Activated CD4-positive, alpha-beta T cell treated with anti-CD3 and anti-CD28 coated beads, Interleukin-2, amount 10 ng/mL, durations not matched to agents 24 days and 14 days (primary cell): ENCODE measurements at regions not wholly inside any gene's neighbourhood (a gene's known extent, or its start where the extent isn't known, plus 50 kb on each side); places are given as distances from the start of the nearest gene placed in this dataset.

Experiments
- DNase-seq: peaks from one replicate; pipeline ENCODE4 v3.0.0; 2022
- H3K27ac Mint-ChIP-seq: one replicate; pipeline ENCODE4 v1.8.0; 2022; ENCODE audit warnings: mild to moderate bottlenecking, mixed read lengths
- H3K27me3 Mint-ChIP-seq: one replicate; pipeline ENCODE4 v1.8.0; 2022; ENCODE audit warnings: mixed read lengths
- H3K36me3 Mint-ChIP-seq: one replicate; pipeline ENCODE4 v1.8.0; 2022; ENCODE audit warnings: low read depth, mild to moderate bottlenecking, mixed read lengths
- H3K4me1 Mint-ChIP-seq: one replicate; pipeline ENCODE4 v1.8.0; 2021; ENCODE audit warnings: mixed read lengths
- H3K4me3 Mint-ChIP-seq: one replicate; pipeline ENCODE4 v1.8.0; 2022; ENCODE audit warnings: mild to moderate bottlenecking, moderate library complexity, mixed read lengths
- H3K9me3 Mint-ChIP-seq: one replicate; pipeline ENCODE4 v1.8.0; 2021; ENCODE audit warnings: mixed read lengths
- intact Hi-C: fragments of 100-400 bp; cut with micrococcal nuclease; formaldehyde crosslinking; loops from one replicate; pipeline ENCODE4 v1.15.1; 2023

- H3K27ac Mint-ChIP-seq: peak overlapping the region; percentile 100
- H3K9me3 Mint-ChIP-seq: no peaks in the 10 kb centered on the region
- peaks cover 35% of the 10 kb centered on the region for H3K36me3 Mint-ChIP-seq
- H3K4me3 Mint-ChIP-seq: peak overlapping the region; percentile 100
- H3K4me1 Mint-ChIP-seq: peaks cover 40% of the 10 kb centered on the region
- peaks cover 5% of the 10 kb centered on the region for H3K27me3 Mint-ChIP-seq
- peak; percentile 93 for DNase-seq
- intact Hi-C loops: loop anchor here (1.0 to 10.0 kb wide), 11 partner anchors 42 to 1370 kb away; partner anchors contain the start of genes INTS6, SPRYD7 and TRIM13
Observed at GRCh38 chr13:50082426-50083281, 67.4 kb downstream of the KCNRG start.

GRCh38 chr13:50085063-50085462 lies 69.8 kb downstream of the KCNRG start:
- peaks cover 29% of the 10 kb centered on the region for H3K4me1 Mint-ChIP-seq
- no peaks in the 10 kb centered on the region for H3K9me3 Mint-ChIP-seq
- peak overlapping the region; percentile 45 for H3K4me3 Mint-ChIP-seq
- H3K36me3 Mint-ChIP-seq: peaks cover 31% of the 10 kb centered on the region
- intact Hi-C loops: loop anchor here (2.0 to 10.0 kb wide), 3 partner anchors 510 to 986 kb away; no protein-coding TSS in a partner anchor
- peaks cover 5% of the 10 kb centered on the region for H3K27me3 Mint-ChIP-seq
- no peak for DNase-seq
- no peak overlapping the region for H3K27ac Mint-ChIP-seq

- H3K27me3 Mint-ChIP-seq: no peaks in the 10 kb centered on the region
- no peak overlapping the region for H3K27ac Mint-ChIP-seq
- no peak overlapping the region for H3K4me3 Mint-ChIP-seq
- no peaks in the 10 kb centered on the region for H3K9me3 Mint-ChIP-seq
- DNase-seq: no peak
- peaks cover 15% of the 10 kb centered on the region for H3K36me3 Mint-ChIP-seq
- H3K4me1 Mint-ChIP-seq: peaks cover 9% of the 10 kb centered on the region
- intact Hi-C loops: loop anchor here (10.0 kb wide), 1 partner anchor 505 kb away; no protein-coding TSS in a partner anchor
Observed at GRCh38 chr13:50089633-50090032, 74.4 kb downstream of the KCNRG start.

DNA sequence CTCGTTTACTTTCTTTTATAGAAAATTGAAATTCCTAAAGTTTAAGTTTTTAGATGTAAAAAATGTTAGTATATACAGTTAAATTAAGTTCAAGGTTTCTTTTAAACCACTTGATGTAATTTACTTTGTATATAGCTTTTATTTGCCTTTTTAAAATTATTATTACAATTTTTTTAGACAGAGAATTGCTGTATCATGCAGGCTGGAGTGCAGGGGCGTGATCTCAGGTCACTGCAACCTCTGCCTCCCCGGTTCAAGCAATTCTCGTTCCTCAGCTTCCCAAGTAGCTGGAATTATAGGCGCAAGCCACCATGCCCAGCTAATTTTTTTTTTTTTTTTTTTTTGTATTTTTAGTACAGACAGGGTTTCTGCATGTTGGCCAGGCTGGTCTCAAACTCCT lies 75.0 kb downstream of the KCNRG start:
- intact Hi-C loops: no loop called here

GRCh38 chr13:50094615-50095293 lies 79.5 kb downstream of the KCNRG start:
- Mint-ChIP-seq H3K4me3 (no peak overlapping the region), H3K27me3 (no peaks in the 10 kb centered on the region), H3K27ac (no peak overlapping the region), H3K36me3 (peaks cover 31% of the 10 kb centered on the region), H3K9me3 (peaks cover 11% of the 10 kb centered on the region), H3K4me1 (peaks cover 2% of the 10 kb centered on the region)
- no peak for DNase-seq
- intact Hi-C loops: no loop called here

More for the DNA sequence above, 75.0 kb downstream of the KCNRG start:
- H3K27ac Mint-ChIP-seq: no peak overlapping the region
- H3K27me3 Mint-ChIP-seq: no peaks in the 10 kb centered on the region
- no peak overlapping the region for H3K4me3 Mint-ChIP-seq
- peaks cover 15% of the 10 kb centered on the region for H3K36me3 Mint-ChIP-seq
- no peak for DNase-seq
- H3K9me3 Mint-ChIP-seq: no peaks in the 10 kb centered on the region
- H3K4me1 Mint-ChIP-seq: peaks cover 4% of the 10 kb centered on the region

GRCh38 chr13:50098693-50099092 lies 83.4 kb downstream of the KCNRG start:
- no peak for DNase-seq
- intact Hi-C loops: no loop called here
- Mint-ChIP-seq H3K27ac (no peak overlapping the region), H3K27me3 (no peaks in the 10 kb centered on the region), H3K9me3 (peaks cover 11% of the 10 kb centered on the region), H3K36me3 (peaks cover 38% of the 10 kb centered on the region), H3K4me3 (no peak overlapping the region), H3K4me1 (peaks cover 9% of the 10 kb centered on the region)

DNA sequence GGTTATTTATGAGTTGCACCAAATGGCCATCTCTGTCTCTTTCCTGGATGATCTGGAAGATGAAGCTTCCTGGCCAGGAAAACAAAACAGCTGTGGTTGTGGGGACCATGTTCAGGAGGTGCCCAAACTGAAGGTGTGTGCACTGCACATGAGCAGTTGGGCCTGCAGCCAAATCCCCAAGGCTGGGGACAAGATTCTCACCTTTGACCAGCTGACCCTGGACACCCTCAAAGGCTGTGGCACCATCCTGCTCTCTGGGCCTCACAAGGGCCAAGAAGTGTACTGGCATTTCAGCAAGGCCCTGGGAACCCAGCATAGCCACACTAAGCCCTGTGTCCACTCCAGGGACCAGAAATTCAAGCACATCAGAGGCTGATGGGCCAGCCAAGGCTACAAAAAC lies 84.2 kb downstream of the KCNRG start:
- Mint-ChIP-seq H3K36me3 (peaks cover 36% of the 10 kb centered on the region), H3K27ac (no peak overlapping the region), H3K4me1 (peaks cover 11% of the 10 kb centered on the region), H3K9me3 (peaks cover 11% of the 10 kb centered on the region), H3K27me3 (no peaks in the 10 kb centered on the region), H3K4me3 (no peak overlapping the region)
- intact Hi-C loops: no loop called here
- no peak for DNase-seq

GRCh38 chr13:50101590-50101989 lies 86.3 kb downstream of the KCNRG start:
- H3K27ac Mint-ChIP-seq: no peak overlapping the region
- H3K9me3 Mint-ChIP-seq: peaks cover 11% of the 10 kb centered on the region
- intact Hi-C loops: no loop called here
- H3K4me3 Mint-ChIP-seq: no peak overlapping the region
- H3K27me3 Mint-ChIP-seq: no peaks in the 10 kb centered on the region
- peaks cover 37% of the 10 kb centered on the region for H3K36me3 Mint-ChIP-seq
- H3K4me1 Mint-ChIP-seq: peaks cover 19% of the 10 kb centered on the region
- DNase-seq: no peak

DNA sequence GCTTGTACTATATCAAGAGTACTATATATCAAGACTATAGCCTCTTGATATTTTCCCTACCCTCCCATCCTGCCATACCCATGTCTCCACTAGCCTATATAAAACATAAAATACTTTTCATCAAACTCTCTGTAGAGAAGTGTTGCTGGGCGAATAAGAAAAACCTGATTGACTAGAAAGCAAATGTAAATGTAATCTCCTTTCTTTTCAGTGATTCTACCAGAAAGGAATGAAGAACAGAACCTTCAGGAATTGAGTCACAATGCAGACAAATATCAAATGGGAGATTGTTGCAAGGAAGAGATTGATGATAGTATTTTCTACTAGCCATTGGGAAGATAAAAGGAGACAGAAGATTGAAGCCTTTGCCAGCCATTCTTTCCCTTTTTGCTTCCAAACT lies 89.2 kb downstream of the KCNRG start:
- peaks cover 18% of the 10 kb centered on the region for H3K36me3 Mint-ChIP-seq
- no peaks in the 10 kb centered on the region for H3K9me3 Mint-ChIP-seq
- intact Hi-C loops: no loop called here
- DNase-seq: no peak
- H3K27ac Mint-ChIP-seq: no peak overlapping the region
- no peaks in the 10 kb centered on the region for H3K27me3 Mint-ChIP-seq
- no peak overlapping the region for H3K4me3 Mint-ChIP-seq
- H3K4me1 Mint-ChIP-seq: peaks cover 27% of the 10 kb centered on the region

GRCh38 chr13:50106559-50106958 lies 91.3 kb downstream of the KCNRG start:
- DNase-seq: no peak
- peaks cover 18% of the 10 kb centered on the region for H3K36me3 Mint-ChIP-seq
- H3K27me3 Mint-ChIP-seq: no peaks in the 10 kb centered on the region
- peak overlapping the region; percentile 15 for H3K27ac Mint-ChIP-seq
- H3K9me3 Mint-ChIP-seq: no peaks in the 10 kb centered on the region
- peaks cover 29% of the 10 kb centered on the region for H3K4me1 Mint-ChIP-seq
- intact Hi-C loops: loop anchor here (1.0 kb wide), 1 partner anchor 17 kb away; no protein-coding TSS in a partner anchor
- H3K4me3 Mint-ChIP-seq: peak overlapping the region; percentile 13

- Mint-ChIP-seq H3K9me3 (no peaks in the 10 kb centered on the region), H3K27me3 (no peaks in the 10 kb centered on the region), H3K27ac (peak overlapping the region; percentile 34), H3K4me3 (no peak overlapping the region), H3K4me1 (peaks cover 30% of the 10 kb centered on the region), H3K36me3 (peaks cover 17% of the 10 kb centered on the region)
- no peak for DNase-seq
- intact Hi-C loops: no loop called here
Observed at GRCh38 chr13:50107205-50107604, 92.0 kb downstream of the KCNRG start.

DNA sequence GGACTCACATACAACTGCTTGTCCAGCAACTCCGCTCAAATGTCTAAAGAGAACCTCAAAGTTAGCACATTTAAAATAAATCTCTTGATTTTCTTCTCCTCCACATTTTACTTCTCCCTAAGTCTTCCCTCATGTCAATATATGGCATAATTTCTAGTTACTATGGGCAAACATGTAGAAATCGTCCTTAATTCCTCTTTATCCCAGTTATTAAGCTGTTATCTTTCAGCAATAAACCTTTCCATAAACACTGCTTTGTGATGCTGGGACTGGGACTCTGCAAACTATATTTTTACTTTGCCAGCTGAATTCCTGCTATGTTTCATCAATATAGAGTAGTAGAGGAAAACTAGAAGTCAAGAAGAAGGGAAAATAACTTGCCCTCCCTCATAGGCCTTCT lies 99.7 kb downstream of the KCNRG start:
- no peak overlapping the region for H3K27ac Mint-ChIP-seq
- no peaks in the 10 kb centered on the region for H3K9me3 Mint-ChIP-seq
- no peaks in the 10 kb centered on the region for H3K27me3 Mint-ChIP-seq
- H3K36me3 Mint-ChIP-seq: peaks cover 5% of the 10 kb centered on the region
- H3K4me3 Mint-ChIP-seq: no peak overlapping the region
- peaks cover 5% of the 10 kb centered on the region for H3K4me1 Mint-ChIP-seq
- intact Hi-C loops: no loop called here
- no peak for DNase-seq

DNA sequence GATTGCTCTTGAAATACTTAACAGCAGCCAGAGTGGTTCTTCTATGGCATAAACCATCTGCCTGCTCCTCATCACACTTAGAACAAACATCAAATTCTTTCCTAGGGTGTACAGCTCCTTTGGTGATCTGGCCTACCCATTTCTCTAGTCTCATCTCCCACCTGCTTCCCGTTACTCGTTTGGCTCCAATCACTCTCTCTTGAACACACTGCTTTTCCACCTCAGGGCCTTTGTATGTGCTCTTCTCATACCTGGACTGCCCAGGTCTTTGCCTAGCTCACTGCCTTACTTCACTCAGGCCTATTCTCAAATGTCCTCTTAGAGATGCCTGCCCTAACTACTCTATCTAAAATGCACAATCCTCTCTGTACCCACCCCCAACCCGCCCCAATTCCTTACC lies 100.5 kb downstream of the KCNRG start:
- no peaks in the 10 kb centered on the region for H3K9me3 Mint-ChIP-seq

DNA sequence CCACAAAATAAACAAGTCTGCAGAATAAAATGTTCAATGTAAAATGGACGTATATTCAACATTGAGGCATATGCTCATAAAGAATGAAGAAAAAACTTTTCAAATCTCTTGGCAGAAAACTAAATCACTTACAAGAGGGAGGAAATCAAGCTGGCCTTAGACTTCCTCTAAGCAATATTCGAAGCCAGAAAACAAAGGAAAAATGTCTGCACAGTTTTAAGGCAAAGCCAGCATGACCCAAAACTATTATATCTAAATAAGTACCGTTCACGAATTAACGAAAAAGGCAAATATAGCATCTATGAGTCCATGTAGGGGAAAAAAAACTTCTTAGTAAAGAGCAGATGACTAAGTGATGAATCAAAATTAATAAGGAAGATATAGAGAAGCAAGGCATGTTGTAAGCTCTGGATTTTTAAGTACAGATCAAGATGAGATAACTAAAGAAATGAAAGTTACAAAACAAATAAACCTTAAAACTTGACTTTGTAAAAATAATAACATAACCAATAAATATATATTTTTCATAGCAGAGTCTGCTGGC lies 101.3 kb downstream of the KCNRG start:
- no peaks in the 10 kb centered on the region for H3K27me3 Mint-ChIP-seq
- H3K9me3 Mint-ChIP-seq: no peaks in the 10 kb centered on the region
- DNase-seq: no peak
- H3K27ac Mint-ChIP-seq: no peak overlapping the region
- H3K4me3 Mint-ChIP-seq: no peak overlapping the region
- H3K36me3 Mint-ChIP-seq: peaks cover 12% of the 10 kb centered on the region
- H3K4me1 Mint-ChIP-seq: peaks cover 5% of the 10 kb centered on the region
- intact Hi-C loops: no loop called here

More for the DNA sequence above, 100.5 kb downstream of the KCNRG start:
- H3K36me3 Mint-ChIP-seq: peaks cover 5% of the 10 kb centered on the region
- no peak overlapping the region for H3K27ac Mint-ChIP-seq
- H3K4me3 Mint-ChIP-seq: no peak overlapping the region
- DNase-seq: no peak
- H3K4me1 Mint-ChIP-seq: peaks cover 5% of the 10 kb centered on the region
- intact Hi-C loops: no loop called here
- H3K27me3 Mint-ChIP-seq: no peaks in the 10 kb centered on the region
